ENCODE measurements at regions not wholly inside any gene's neighbourhood (a gene's known extent, or its start where the extent isn't known, plus 50 kb on each side); places are given as distances from the start of the nearest gene placed in this dataset.

DNA sequence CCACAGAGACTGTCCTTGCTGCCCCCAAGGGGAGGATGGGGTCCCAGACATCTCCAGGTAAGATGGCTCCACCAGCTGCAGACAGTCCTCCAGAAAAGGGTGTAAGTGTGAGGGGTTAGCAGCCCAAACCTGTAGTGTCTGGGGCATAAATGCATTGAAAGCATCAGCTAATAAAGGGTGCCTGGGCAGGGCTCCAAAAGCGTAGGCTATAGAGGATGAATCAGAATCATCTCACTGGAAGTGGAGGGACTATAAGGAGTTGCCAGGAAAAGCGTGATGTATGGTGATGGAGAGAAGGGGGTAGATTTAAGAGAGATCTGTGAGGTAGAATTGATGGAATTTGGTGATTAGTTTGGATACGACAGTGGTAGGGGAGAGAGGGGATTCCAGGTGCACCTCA, 79.9 kb upstream of the ONECUT1 start:
- Histone ChIP-seq H3K27ac (replicated peaks in 1 of 4) (no peak overlapping the region), H3K27me3 (peaks cover 0 to 11% (median 0%) of the 10 kb centered on the region in 4 donors), H3K9me3 (peaks cover 0 to 9% (median 4%) of the 10 kb centered on the region in 4 donors), H3K4me3 (no peak overlapping the region), H3K36me3 (no peaks in the 10 kb centered on the region), H3K4me1 (no peaks in the 10 kb centered on the region)
- DNase-seq (ENCODE audit: extremely low spot score) = no peak
- TF ChIP-seq POLR2A (IDR thresholded peaks at IDR 0.05; ENCODE audit: low read depth) = no peak
- TF ChIP-seq EP300 (IDR thresholded peaks at IDR 0.05) = no peak
- TF ChIP-seq, protein P1, sequence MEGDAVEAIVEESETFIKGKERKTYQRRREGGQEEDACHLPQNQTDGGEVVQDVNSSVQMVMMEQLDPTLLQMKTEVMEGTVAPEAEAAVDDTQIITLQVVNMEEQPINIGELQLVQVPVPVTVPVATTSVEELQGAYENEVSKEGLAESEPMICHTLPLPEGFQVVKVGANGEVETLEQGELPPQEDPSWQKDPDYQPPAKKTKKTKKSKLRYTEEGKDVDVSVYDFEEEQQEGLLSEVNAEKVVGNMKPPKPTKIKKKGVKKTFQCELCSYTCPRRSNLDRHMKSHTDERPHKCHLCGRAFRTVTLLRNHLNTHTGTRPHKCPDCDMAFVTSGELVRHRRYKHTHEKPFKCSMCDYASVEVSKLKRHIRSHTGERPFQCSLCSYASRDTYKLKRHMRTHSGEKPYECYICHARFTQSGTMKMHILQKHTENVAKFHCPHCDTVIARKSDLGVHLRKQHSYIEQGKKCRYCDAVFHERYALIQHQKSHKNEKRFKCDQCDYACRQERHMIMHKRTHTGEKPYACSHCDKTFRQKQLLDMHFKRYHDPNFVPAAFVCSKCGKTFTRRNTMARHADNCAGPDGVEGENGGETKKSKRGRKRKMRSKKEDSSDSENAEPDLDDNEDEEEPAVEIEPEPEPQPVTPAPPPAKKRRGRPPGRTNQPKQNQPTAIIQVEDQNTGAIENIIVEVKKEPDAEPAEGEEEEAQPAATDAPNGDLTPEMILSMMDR (IDR thresholded peaks at IDR 0.05) = no peak
- TF ChIP-seq POLR2AphosphoS5 (IDR thresholded peaks at IDR 0.05) = no peak
- intact Hi-C loops (cut with DNase I) = no loop called here
- 79% methylated on average over 3 of the region's 3 CpGs for whole genome bisulfite sequencing

DNA sequence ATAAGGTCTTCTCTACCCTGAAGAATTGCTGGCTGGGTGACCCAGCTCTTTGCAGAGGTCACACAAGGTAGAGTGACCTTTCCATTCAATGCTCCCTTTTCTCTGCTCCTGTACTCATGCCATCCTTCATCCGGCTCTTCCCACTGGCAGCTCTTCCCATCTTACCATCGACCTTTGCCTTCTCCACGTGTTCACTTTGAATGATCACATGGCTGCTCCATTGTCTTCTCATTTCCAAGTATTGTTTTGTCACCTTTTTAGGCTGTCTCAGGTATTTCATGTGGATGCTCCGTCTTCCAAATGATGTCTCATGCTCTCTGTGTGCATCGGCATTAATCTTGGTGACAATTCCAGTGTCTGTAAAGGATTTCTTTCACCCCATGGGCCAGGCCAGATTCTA, 76.6 kb upstream of the ONECUT1 start:
- no peak for DNase-seq (ENCODE audit: extremely low spot score)
- peaks cover 0 to 6% (median 0%) of the 10 kb centered on the region in 4 donors for H3K27me3 ChIP-seq
- H3K36me3 ChIP-seq = no peaks in the 10 kb centered on the region
- peaks cover 0 to 9% (median 4%) of the 10 kb centered on the region in 4 donors for H3K9me3 ChIP-seq
- TF ChIP-seq EP300 (IDR thresholded peaks at IDR 0.05) (no peak), POLR2A (IDR thresholded peaks at IDR 0.05; ENCODE audit: low read depth) (no peak), POLR2AphosphoS5 (IDR thresholded peaks at IDR 0.05) (no peak)
- TF ChIP-seq, protein P1 (IDR thresholded peaks at IDR 0.05) = no peak
- no peak overlapping the region for H3K27ac ChIP-seq (replicated peaks in 1 of 4)
- WGBS = 80% methylated on average over 5 of the region's 5 CpGs
- intact Hi-C loops (cut with DNase I) = no loop called here
- no peaks in the 10 kb centered on the region for H3K4me1 ChIP-seq
- no peak overlapping the region for H3K4me3 ChIP-seq

DNA sequence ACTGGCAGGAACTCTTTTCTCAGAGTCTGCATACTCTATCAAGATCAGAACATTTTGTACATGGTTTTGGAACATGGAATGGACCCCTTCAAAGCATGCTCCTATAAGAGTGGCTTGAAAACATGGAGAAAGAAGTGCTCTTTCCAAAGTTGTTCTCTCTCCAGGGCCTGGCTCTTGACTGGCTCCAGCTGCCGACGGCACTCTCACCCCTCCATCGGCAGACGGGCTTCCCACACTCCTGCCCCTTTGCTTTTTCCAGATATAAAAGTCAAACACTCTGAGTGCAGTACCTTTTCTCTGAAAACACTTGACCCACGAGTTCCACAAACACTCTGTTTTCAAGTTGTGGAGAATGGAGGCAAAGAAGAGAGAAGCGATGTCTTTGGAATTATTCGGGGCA, 72.5 kb upstream of the ONECUT1 start:
- no peak overlapping the region for H3K27ac ChIP-seq (replicated peaks in 1 of 4)
- TF ChIP-seq POLR2A (IDR thresholded peaks at IDR 0.05; ENCODE audit: low read depth) (no peak), POLR2AphosphoS5 (IDR thresholded peaks at IDR 0.05) (no peak), EP300 (IDR thresholded peaks at IDR 0.05) (no peak)
- TF ChIP-seq, protein P1 (IDR thresholded peaks at IDR 0.05) = no peak
- peaks cover 0 to 18% (median 2%) of the 10 kb centered on the region in 4 donors for H3K27me3 ChIP-seq
- no peak for DNase-seq (ENCODE audit: extremely low spot score)
- intact Hi-C loops (cut with DNase I) = no loop called here
- no peaks in the 10 kb centered on the region for H3K36me3 ChIP-seq
- no peaks in the 10 kb centered on the region for H3K4me1 ChIP-seq
- H3K9me3 ChIP-seq = peaks cover 0 to 9% (median 4%) of the 10 kb centered on the region in 4 donors
- 54% methylated on average over 7 of the region's 7 CpGs for WGBS
- H3K4me3 ChIP-seq = no peak overlapping the region

DNA sequence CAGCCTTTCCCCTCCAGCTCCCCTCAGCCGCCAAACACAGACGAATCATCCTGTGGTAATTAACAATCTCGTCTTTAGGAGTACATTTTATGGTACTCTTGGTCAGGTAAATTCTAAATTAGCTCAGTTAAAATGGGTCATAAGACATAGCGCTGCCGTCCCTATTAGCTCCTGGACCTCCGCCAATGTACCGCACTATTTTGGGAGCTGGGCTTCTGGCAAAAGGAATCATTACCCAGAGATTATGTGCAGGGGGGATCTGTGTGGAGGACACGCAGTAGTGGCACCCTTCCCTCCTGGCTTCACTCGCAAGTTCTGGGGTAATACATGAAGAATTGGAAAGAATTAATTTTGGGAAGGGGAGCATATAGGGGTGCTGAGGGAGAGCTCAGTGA, 68.6 kb upstream of the ONECUT1 start:
- 63% methylated on average over 9 of the region's 9 CpGs for WGBS
- peaks cover 0 to 38% (median 6%) of the 10 kb centered on the region in 4 donors for H3K27me3 ChIP-seq
- no peak for DNase-seq (ENCODE audit: extremely low spot score)
- H3K4me1 ChIP-seq = no peaks in the 10 kb centered on the region
- intact Hi-C loops (cut with DNase I) = no loop called here
- no peaks in the 10 kb centered on the region for H3K9me3 ChIP-seq
- H3K36me3 ChIP-seq = no peaks in the 10 kb centered on the region
- H3K4me3 ChIP-seq = no peak overlapping the region
- no peak overlapping the region for H3K27ac ChIP-seq (replicated peaks in 1 of 4)
- TF ChIP-seq POLR2AphosphoS5 (IDR thresholded peaks at IDR 0.05) (no peak), EP300 (IDR thresholded peaks at IDR 0.05) (no peak), POLR2A (IDR thresholded peaks at IDR 0.05; ENCODE audit: low read depth) (no peak)
- TF ChIP-seq, protein P1 (IDR thresholded peaks at IDR 0.05) = no peak

All from esophagus muscularis mucosa (tissue), 4 donors.